ENCODE measurements at regions not wholly inside any gene's neighbourhood (a gene's known extent, or its start where the extent isn't known, plus 50 kb on each side); places are given as distances from the start of the nearest gene placed in this dataset.

DNA sequence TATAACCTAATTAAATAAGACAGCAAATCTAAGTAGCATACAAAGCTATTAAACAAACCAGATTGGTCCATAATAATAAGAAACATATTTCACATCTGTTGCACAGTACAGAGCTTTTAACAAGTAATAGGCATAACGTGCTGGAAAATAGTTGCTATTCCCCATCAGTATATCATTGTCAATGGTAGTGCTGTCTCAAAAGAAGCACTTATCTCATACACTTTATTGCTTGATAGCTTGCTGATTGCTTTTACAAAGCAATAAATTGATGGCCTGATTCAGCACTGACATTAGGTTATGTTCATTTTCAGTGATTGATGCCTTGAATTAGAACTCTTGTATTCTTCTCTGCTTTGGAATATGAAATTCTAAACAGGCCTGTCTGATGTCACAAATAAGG, 641.7 kb downstream of the CBLN2 start:
- Histone ChIP-seq H3K27me3 (no peaks in the 10 kb centered on the region), H3K36me3 (no peaks in the 10 kb centered on the region), H3K4me3 (no peak overlapping the region), H3K27ac (no peak overlapping the region), H3K9me3 (no peaks in the 10 kb centered on the region), H3K4me1 (no peaks in the 10 kb centered on the region)
- intact Hi-C loops (cut with DNase I): no loop called here
- no peak for DNase-seq (ENCODE audit: extremely low spot score in 2 of 2)
- no peak for TF ChIP-seq POLR2A (IDR thresholded peaks at IDR 0.05)

DNA sequence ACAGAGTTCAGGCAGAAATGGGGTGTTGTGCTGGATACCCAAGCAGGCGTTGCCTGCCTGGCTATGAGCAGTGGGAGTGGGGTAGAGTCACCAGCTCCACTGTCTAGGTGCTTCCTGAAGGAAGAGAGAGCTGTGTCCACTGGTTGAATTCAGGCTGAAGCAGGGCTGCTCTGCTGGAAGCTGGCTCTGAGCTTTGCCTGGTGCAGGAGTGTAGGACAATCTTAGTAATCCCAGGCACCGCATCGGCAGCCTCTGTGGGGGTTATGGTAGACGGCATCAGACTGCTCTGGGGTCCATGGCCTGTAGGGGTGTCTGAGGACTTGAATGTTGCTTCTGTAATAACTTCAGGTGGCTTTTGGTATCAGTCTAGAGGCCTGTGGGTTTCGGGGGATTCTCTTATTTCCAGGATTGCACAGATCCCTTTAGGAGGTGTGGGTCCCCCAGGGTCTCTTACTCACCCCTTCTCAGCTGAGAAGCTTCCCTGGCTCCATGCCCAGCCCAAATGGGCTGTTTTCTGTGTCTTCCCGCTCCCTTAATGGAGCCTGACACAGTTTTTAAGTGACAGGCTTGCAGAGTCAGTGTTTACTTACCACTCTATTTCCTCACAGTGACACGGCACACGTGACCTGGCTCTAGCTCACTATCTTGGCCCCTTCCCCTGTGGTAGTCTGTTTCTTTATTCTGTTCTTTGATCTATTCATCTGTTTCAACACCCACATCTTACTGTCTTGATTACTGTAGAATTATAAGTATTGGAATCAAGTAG, 644.3 kb downstream of the CBLN2 start:
- intact Hi-C loops (cut with DNase I): no loop called here
- Histone ChIP-seq H3K36me3 (no peaks in the 10 kb centered on the region), H3K4me3 (no peak overlapping the region), H3K4me1 (no peaks in the 10 kb centered on the region), H3K27ac (no peak overlapping the region), H3K9me3 (no peaks in the 10 kb centered on the region), H3K27me3 (no peaks in the 10 kb centered on the region)
- TF ChIP-seq POLR2AphosphoS5 (IDR thresholded peaks at IDR 0.05; ENCODE audit: insufficient read depth in 1 of 2, low read depth in 1 of 2) (no peak), POLR2A (IDR thresholded peaks at IDR 0.05) (no peak)
- TF ChIP-seq, protein P1, sequence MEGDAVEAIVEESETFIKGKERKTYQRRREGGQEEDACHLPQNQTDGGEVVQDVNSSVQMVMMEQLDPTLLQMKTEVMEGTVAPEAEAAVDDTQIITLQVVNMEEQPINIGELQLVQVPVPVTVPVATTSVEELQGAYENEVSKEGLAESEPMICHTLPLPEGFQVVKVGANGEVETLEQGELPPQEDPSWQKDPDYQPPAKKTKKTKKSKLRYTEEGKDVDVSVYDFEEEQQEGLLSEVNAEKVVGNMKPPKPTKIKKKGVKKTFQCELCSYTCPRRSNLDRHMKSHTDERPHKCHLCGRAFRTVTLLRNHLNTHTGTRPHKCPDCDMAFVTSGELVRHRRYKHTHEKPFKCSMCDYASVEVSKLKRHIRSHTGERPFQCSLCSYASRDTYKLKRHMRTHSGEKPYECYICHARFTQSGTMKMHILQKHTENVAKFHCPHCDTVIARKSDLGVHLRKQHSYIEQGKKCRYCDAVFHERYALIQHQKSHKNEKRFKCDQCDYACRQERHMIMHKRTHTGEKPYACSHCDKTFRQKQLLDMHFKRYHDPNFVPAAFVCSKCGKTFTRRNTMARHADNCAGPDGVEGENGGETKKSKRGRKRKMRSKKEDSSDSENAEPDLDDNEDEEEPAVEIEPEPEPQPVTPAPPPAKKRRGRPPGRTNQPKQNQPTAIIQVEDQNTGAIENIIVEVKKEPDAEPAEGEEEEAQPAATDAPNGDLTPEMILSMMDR (IDR thresholded peaks at IDR 0.05): no peak
- DNase-seq (ENCODE audit: extremely low spot score in 2 of 2): no peak

DNA sequence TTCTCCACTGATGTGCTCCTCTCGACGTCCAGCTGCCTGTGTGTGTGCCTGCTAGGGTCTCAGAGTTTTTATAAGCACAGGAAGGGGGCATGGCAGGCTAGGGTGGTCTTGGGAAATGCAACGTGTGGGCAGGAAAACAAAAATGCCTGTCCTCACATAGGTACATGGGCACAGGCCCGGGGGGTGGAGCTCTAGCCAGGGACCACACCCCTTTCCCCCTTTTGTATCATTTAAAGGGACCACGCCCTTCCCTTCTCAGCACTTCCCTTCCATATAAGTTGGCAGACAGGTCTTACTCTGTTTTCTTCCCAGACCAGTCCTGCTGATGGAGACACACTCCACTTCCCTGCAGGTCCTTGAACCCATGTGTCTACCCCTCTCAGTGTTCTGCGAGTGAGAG, 645.0 kb downstream of the CBLN2 start:
- H3K27ac ChIP-seq: no peak overlapping the region
- no peak for TF ChIP-seq POLR2A (IDR thresholded peaks at IDR 0.05)
- TF ChIP-seq, protein P1 (IDR thresholded peaks at IDR 0.05): no peak
- no peak for TF ChIP-seq POLR2AphosphoS5 (IDR thresholded peaks at IDR 0.05; ENCODE audit: insufficient read depth in 1 of 2, low read depth in 1 of 2)
- H3K4me3 ChIP-seq: no peak overlapping the region
- H3K27me3 ChIP-seq: no peaks in the 10 kb centered on the region
- no peaks in the 10 kb centered on the region for H3K4me1 ChIP-seq
- H3K9me3 ChIP-seq: no peaks in the 10 kb centered on the region
- no peaks in the 10 kb centered on the region for H3K36me3 ChIP-seq
- intact Hi-C loops (cut with DNase I): no loop called here
- no peak for DNase-seq (ENCODE audit: extremely low spot score in 2 of 2)

DNA sequence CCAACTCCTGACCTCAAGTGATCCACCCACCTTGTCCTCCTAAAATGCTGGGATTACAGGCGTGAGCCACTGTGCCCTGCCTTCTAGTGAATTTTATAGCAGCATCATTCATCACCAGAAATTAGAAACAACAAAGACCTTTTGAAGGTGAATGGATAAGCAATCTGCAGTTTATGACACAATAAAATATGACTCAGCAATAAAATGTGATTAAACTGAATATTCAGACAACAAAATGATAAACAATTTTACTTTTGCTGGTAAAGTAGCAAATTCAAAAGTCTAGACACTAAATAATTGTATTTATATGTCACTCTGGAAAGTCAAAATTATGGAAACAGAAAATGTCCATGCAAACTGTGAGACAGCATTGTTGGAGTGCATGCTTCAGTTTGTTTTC, 656.6 kb downstream of the CBLN2 start:
- DNase-seq (ENCODE audit: extremely low spot score in 2 of 2): no peak
- no peaks in the 10 kb centered on the region for H3K4me1 ChIP-seq
- intact Hi-C loops (cut with DNase I): no loop called here
- no peaks in the 10 kb centered on the region for H3K9me3 ChIP-seq
- no peak overlapping the region for H3K27ac ChIP-seq
- no peak overlapping the region for H3K4me3 ChIP-seq
- TF ChIP-seq, protein P1 (IDR thresholded peaks at IDR 0.05): no peak
- no peaks in the 10 kb centered on the region for H3K36me3 ChIP-seq
- H3K27me3 ChIP-seq: no peaks in the 10 kb centered on the region

DNA sequence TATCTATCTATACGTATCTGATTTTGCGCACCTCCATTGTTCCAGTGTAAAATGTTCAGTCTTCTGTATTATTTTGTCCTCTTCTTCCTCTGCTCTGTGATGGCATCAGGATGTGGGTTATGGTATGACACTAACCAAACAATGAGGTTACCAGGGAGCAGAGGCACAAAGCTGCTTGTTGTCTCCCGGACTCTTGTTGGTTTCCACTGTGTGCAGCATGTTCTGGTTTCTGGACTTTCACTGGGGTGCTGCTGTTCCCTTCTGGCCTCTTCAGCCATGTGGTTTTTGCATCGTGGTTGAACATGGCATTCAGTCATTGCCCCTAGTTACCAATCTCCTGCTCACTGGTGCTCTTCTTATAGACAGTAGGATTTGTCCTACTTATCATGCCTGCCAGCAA, 665.9 kb downstream of the CBLN2 start:
- no peaks in the 10 kb centered on the region for H3K27me3 ChIP-seq
- H3K4me3 ChIP-seq: no peak overlapping the region
- no peaks in the 10 kb centered on the region for H3K4me1 ChIP-seq
- TF ChIP-seq POLR2A (IDR thresholded peaks at IDR 0.05) (no peak), POLR2AphosphoS5 (IDR thresholded peaks at IDR 0.05; ENCODE audit: insufficient read depth in 1 of 2, low read depth in 1 of 2) (no peak)
- TF ChIP-seq, protein P1 (IDR thresholded peaks at IDR 0.05): no peak
- H3K9me3 ChIP-seq: no peaks in the 10 kb centered on the region
- H3K36me3 ChIP-seq: no peaks in the 10 kb centered on the region
- DNase-seq (ENCODE audit: extremely low spot score in 2 of 2): no peak
- intact Hi-C loops (cut with DNase I): no loop called here
- no peak overlapping the region for H3K27ac ChIP-seq
